ENCODE measurements at regions not wholly inside any gene's neighbourhood (a gene's known extent, or its start where the extent isn't known, plus 50 kb on each side); places are given as distances from the start of the nearest gene placed in this dataset.

DNA sequence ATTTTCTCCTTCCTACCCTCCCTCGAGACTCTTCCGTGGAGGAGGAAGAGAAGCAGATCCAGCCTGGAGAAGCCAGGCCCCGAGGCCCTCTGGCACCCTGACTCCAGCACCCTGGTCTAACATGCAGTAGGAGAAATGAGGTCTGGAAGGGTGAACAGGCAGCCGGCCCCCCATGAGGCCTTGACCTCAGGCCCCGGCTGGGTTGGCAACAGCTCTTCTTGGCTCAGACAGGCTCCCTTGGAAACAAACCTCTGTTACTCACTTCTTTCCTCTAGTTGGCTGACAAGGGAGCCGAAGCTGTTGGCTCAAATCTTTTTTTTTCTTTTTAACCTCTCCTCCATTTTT is 73.4 kb downstream of the CPN2 start:
- TF ChIP-seq, protein P1, sequence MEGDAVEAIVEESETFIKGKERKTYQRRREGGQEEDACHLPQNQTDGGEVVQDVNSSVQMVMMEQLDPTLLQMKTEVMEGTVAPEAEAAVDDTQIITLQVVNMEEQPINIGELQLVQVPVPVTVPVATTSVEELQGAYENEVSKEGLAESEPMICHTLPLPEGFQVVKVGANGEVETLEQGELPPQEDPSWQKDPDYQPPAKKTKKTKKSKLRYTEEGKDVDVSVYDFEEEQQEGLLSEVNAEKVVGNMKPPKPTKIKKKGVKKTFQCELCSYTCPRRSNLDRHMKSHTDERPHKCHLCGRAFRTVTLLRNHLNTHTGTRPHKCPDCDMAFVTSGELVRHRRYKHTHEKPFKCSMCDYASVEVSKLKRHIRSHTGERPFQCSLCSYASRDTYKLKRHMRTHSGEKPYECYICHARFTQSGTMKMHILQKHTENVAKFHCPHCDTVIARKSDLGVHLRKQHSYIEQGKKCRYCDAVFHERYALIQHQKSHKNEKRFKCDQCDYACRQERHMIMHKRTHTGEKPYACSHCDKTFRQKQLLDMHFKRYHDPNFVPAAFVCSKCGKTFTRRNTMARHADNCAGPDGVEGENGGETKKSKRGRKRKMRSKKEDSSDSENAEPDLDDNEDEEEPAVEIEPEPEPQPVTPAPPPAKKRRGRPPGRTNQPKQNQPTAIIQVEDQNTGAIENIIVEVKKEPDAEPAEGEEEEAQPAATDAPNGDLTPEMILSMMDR (conservative IDR thresholded peaks at IDR 0.05; ENCODE audit: low read length) = no peak
- TF ChIP-seq EZH2phosphoT487 (IDR thresholded peaks at IDR 0.05; ENCODE audit: borderline replicate concordance, low read depth, low read length) = no peak
